NCI-H187 treated with DMSO at 0.1 percent for 48 hours (cell line): ENCODE measurements at regions not wholly inside any gene's neighbourhood (a gene's known extent, or its start where the extent isn't known, plus 50 kb on each side); places are given as distances from the start of the nearest gene placed in this dataset.
A peak's percentile ranks its signal among the peaks of the same experiment; 100 is the strongest.

Experiments used
- DNase-seq: peaks from one replicate; lab custom pipeline; 2025; lab: John Stamatoyannopoulos, UW

DNA sequence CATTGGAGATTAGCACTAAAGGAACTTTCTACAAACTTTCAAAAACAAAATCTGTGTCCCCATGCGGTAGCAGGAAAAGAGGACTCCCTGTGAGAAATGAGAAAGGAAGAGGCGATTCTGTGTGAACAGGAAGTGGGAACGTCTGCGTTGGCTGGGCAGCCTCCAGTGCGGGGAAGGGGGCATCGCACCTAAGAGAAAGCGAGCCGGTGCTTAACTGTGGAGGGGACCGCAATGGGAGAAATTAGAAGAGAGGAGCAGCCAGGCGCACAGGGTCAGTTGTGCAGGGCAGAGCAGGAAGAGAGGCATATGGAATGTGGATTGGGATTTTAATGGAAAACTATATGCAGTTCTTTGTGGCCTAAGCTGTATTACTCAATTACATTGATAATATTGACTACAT, 77.4 kb upstream of the DOCK9 start:
- no peak for DNase-seq

DNA sequence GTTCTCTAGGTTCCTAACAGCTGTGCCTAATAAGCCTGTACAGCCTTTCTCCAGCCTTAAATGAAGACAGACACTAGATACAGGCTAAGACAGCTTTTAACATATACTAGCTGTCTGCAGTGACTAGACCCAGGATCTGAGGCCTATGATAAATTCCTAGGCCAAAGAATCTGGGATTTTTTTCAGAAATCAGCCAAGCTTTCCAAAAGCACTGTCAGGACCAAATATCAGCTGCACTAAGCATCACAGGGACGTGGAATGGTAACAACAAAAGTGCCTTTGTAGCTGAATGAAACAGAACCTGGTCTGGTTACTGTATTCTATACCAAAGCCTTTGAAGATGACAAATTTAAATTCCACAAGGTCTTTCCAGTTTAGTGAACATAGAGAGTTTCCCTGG, 77.9 kb upstream of the DOCK9 start:
- DNase-seq, result no peak

DNA sequence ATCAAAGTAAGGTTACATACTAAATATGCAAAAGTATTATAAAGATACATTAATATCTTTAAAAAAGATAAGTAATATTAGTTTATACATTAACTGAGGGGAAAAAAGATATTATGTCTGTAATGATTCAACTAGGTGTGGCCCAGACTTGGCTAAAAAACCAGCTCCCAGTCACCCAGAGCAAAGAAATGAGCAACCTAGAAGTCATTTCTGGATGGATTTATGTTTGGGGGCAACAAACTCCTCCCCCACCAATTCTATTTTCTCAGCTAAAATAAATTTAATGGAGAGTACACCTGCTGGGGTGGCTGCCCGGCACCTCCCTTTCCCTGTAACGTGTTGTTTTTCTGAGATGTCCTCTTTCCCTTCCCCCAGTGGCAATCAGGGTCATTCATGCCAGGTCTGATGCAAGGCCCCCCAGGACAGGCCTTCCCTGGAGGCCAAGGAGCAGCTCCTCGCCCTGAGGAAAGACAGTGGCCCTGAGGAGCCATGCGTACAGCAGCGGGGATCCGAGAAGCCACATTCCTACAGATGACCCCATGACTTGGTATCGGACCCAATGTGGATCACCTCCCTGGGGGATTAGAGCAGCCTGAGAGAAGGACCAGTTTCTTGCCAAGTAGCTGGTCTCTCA, 78.6 kb upstream of the DOCK9 start:
- DNase-seq, result no peak

DNA sequence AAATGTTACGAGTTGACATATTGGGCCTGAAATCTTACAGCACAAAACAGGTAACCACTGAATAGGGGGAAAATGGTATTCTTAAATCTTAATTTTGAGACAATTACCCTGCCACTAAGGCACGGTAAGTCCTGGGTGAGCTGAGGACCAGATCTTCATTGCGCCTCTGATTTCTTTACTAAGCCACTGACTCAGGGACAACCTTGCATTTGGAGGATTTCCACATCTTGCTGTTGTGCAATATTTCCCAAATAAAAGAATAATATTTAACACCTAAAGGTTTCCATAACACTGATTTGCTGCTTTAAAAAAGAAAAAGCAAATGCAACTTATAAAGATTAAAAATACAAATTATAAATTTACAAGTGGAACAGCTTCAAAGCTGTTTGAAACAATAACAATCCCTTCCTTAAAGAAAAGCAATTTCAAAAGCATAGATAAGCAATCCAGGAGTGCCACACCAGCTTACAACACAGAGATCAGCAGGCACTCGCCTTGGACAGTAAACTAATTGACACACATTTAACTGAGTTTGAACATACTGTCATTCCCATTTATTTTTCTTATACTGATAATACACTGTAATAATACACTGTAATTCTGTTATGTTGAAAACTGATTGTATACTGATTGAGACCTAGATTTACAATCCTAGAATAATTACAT, 79.6 kb upstream of the DOCK9 start:
- no peak for DNase-seq

DNA sequence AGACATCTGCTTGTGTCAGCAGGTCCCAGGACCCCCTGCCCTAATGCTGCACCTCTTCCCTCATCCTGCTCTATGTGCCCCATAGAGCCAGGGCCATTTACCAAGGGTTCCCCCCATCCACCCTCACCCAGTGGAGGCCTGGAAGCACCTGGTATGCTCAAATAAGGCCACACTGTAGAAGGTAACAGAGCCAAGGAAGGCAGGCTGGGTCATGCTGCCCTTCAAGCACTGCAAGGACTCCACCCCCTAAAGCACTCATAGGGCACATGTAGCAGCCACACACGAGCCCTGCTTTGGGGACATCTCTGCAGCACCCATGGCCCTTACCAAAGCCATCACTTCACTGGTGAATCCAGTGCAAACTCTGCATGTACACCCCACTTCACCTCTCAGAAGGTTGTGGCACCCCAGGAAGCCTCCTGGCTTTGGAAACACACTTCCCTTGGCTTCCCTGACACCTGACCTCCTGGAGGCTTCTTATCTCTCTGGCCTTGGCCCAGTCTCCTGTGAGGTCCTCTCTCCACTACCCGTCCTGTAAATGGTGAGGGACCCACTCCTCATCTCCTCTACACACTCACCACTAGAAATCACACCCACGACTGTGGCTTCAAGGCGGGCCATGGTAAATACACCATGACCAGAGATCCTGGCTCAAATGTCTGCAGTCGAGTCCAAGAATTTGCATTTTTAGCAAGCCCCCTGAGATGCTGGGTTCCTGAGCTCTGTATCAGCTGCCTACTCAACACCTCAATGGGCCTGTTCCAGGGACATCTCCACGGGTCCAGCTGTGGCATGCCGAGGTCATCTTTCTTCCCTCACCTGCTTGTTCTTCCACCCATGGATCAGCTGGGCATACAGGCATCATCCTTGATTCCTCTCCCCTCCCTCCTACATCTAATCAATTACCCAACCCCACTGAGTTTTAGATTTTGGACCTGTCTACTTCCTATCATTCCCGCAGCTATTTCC, 80.9 kb upstream of the DOCK9 start:
- DNase-seq, result no peak

DNA sequence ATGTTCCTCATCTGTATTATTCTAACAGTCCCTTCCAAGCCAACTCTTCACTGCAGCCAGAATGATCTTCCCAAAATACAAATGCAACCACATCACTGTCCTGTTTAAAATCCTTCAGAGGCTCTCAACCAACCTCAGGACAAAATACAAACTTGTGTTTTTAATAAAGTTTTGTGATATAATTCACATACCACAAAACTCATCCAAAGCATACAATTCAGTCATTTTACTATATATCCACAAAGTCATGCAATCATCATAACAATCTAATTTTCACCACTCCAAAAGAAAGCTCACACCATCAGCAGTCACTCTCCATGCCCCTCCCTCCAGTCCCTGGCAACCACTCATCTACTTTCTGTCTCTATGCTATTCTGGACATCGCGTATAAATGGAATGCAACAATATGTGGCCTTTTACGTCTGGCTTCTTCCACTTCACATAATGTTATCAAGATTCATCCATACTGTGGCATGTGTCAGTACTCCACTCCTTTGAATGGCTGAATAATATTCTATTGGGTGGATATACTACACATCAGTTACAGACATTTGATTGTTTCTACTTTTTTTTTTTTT, 81.7 kb upstream of the DOCK9 start:
- DNase-seq, result no peak

DNA sequence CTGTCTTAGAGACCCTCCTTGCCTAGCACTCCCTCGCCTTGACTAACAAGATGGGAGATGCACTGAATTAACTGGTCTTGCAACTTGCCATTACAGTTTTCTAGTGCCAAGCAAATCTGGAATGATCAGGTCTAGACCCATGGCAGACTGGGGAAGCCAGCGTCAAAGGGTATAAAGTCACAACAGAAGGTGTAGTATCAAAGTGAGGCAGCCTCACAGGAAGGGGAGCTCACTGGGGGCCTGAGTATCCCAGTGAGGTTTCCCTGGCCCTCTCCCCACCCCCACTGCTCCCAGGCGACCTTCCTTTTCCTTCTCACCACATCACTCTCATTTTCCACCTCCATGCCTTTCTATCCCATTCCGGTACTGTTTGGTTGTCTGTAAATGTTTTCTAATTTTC, 83.5 kb upstream of the DOCK9 start:
- DNase-seq, result no peak

DNA sequence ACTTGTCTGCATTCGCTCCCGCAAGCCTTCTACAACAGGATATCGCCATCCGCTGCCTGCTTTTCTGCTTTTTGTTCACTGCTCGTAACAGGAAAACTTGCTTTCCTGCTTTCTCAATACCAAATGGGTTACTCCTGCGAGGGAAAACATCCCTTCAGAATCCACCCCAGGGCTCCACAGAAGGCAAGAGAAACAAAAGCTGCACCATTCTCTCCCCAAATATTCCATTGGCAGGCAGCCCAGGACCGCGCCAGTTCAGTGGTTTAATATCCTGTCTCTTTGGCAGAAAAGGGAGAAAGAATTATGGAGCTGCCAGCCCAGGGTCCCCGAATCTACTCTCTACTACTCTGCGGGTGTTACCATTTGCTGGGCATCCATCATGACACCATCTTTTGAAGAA, 84.7 kb upstream of the DOCK9 start:
- no peak for DNase-seq

DNA sequence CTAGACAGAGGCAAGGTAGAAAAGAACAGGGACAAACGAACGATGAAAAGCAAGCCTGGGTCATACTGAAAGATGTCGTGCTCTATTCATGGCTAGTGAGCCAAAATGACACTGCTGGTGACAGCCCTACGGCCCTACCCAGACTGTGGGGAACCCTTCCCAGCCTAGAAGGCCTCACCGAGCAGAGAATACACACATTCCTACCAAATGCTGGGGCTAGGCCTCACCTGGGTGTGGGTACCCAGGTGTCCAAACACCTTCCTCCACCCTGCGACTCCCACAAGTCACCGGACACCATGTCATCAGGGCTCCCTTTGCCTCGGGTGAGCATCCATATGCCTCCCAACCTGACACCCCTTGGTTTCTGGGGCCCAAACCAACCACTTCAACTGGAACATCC, 85.3 kb upstream of the DOCK9 start:
- no peak for DNase-seq

DNA sequence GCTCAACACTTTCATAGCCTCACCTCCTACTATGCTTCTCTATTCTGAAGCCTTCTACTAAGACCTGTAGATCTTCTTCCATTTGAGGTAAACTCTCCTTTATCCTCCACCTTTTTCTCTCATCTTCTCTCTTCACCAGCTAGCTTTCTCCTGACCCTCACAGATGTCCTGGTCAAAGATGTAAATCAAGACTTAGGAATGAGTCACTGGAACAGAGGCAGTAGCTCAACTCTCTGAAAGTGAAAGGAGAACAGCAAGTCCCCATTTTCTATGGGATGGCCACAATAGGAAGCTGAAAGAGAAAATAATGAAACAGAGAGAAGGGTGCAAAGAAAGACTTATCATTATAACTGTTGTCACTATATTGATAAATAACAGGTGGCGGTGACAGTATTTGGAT, 86.1 kb upstream of the DOCK9 start:
- DNase-seq, result no peak

DNA sequence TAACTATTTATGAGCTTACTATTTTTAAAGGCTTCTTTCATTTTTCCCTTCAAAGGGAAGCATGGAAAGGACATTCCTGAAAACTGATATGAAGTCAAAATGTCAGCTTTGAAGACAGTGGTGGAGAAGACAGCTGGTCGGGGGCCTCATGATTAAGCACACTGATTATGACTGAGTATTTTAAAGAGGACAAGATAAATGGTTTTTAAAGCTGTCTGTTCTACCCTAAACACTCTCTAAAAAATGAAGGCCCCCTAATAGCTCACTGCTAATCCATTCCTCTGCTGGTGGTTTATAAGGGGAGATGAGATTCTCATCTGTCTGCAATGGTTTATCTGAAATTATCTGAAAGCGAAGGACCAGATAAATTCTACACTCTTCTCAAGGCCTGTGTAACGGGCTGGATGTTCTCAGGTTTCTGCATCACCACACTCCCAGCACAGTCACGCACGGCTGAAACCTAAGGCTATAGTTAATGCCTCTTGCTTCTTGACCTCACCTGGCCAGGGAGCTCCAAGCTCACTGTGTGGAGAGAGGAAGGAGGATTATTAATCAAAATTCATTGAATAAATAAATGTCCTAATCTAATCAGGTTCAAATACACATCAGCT, 86.9 kb upstream of the DOCK9 start:
- DNase-seq, result no peak

DNA sequence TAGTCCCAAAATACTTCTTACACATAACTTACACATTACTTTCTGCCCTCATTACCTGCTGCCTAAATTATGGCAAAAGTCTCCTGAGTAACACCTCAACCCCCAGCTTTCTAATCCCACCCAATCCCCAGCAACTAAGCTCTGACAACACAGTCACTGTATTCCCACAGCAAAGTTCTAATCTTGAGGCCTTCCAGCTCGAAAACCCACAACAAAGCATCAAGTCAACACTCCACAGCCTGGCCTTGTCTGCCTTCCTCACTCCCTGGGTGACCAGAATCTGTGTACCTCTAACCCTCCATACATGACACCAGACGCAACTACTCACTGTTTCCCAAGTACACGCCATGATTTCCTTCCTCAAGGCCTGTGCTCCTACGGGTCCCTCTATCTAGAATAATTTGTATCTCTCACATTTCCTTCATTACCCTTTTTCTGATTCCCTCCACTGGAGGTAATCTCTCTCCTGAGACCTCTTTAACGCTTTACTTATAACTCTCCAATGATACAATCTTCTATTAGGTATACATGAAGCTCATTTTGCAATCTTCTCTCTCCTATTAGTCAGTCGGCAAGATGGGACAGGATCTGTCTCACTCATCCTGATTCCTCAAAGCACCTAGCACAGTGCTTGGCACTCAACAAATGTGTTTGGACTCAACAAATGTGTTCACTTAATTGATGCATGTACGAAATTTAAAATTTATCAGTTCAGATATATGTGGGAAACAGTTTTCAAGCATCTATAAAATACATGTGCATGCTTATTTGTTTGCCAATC, 87.6 kb upstream of the DOCK9 start:
- no peak for DNase-seq

DNA sequence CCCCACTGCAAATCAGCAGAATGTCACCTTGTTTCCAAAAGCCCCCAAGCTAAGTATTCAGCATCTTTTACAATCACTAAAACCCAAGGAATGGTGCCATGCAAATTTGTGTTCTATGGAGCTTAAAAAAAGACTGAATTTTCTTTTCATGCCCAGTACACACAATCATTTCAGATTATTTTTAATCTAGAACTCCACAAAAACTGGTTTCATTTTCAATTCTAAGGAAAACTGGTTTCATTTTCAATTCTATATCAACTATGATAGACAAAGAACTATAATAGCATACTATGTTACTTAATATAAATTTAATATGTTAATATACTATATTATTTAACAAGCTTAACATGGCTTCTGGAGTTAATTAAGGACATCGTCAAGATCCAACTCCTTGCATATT, 88.4 kb upstream of the DOCK9 start:
- DNase-seq, result no peak

DNA sequence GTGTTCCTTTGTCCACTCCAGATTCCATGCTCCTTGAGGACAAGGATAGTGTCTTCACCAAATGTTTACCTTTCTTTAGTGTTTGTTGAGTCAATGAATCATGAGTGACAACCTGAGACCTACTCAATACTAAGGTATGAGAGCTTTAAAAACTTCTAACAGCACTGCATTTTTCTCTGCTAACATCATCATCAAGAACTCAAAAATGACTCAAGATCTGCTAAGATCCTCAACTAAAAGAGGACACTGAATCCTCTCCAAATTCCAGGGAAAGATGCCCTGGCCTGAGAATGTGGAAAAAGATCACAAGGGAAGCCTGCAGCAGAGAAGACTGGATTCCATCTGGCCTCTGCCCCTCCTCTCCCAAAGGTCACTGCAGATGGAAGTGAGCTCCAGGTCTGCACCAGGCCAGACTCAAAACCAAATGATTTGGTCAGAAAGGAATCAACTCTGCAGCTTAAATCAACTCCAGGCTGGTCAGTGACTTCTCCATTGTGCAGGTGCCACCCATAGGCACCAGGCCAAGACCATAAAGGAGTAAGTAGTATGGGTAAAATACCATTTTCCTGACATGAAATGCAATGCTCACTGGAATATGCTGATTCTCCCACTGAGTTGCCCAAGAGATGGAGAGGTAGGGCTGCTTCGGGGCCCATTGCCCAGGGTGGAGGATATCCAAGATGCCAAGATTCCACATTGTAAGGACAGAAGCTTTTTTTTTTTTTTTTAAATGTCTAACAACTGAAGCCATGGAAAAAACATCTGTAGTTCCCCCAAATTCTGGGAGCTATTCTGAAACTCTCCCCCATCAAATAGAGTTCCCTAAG, 89.5 kb upstream of the DOCK9 start:
- DNase-seq, result no peak

DNA sequence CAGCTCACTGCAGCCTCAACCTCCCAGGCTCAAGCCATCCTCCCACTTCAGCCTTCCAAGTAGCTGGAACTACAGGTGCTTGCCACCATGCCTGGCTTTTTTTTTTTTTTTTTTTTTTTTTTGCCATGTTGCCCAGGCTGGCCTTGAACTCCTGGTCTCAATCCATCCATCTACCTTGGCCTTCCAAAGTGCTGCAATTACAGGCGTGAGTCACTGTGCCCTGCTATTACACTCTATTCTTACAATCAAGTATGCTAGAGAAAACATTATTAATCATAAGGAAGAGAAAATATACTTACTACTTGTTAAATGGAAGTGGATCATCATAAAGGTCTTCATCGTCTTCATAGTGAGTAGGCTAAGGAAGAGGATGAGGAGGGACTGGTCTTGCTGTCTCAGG, 93.3 kb upstream of the DOCK9 start:
- no peak for DNase-seq

DNA sequence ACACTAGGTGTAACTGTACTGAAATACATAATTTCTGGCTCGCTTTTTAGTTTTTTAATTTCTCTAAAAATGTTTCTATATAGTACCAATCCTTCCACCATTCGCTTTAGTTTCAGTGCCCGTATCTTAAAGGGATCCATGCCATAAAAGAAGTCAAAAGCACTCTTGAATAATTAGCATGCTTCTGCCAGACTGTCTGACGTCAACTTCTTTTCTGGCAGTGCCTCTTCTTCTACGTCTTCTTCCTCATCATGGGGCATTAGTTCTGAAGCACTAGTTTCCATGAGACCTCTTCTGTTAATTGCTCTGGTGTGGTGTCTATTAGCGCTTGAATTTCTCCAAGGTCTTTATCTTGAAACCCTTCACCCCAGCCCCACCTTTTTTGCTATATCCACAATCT, 93.8 kb upstream of the DOCK9 start:
- DNase-seq, result peak; percentile 52

DNA sequence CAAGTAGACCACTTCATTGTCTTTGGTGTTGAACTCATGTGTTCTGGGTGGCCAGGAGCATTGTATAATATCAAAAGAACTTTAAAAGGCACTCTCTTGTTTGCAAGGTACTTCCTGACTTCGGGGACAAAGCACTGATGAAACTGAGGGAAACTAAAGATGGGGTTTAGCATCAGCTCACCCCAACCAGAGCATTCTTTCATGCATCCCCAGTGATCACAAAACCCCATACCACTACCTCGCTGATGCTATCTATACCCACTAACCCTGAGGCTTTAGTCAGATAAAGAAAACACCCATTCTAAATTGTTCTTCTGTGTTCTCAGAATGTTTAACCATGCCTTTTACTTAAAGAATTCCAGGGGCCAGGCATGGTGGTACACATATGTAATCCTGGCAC, 94.5 kb upstream of the DOCK9 start:
- no peak for DNase-seq

DNA sequence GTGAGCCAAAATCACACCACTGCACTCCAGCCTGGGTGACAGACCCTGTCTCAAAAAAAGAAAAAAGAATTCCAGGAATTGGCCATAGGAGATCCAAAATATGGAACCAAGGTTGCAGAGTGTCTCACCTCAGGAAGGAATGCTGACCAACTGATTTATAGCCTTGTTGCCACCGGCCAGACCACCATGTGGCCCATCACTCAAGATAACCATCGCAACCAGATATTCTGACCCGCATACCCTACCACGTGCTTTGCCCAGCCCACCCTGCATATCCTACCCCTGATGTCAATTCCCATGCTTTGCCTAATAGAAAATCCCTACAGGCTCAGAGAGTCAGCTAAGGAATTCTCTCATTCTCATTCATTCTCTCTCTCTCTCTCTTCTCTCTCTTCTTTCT, 95.1 kb upstream of the DOCK9 start:
- DNase-seq, result no peak

DNA sequence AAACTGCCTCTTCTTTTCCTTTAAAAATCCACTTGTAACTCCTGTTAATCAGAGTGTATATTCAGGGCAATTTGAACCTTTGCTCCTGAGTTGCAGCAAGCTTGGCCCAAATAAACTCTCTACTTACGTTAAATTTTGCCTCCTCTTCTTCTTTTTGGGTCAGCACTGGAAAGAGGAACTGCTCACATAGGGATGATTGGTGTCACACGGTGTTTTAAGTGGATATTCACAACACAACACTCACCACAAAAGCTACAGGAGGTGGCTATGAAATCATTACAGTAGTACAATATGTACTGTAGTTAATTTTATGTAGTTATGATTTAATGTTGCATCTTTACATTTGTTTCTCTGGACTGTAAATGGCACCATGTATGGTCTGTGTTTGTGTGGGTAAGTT, 96.8 kb upstream of the DOCK9 start:
- DNase-seq, result no peak
